ENCODE measurements at regions not wholly inside any gene's neighbourhood (a gene's known extent, or its start where the extent isn't known, plus 50 kb on each side); places are given as distances from the start of the nearest gene placed in this dataset.
"Not testable (repeated sequence)": the region's sequence is repeated elsewhere in the genome, so short reads cannot be mapped to it uniquely, and the experiment has no call there.

DNA sequence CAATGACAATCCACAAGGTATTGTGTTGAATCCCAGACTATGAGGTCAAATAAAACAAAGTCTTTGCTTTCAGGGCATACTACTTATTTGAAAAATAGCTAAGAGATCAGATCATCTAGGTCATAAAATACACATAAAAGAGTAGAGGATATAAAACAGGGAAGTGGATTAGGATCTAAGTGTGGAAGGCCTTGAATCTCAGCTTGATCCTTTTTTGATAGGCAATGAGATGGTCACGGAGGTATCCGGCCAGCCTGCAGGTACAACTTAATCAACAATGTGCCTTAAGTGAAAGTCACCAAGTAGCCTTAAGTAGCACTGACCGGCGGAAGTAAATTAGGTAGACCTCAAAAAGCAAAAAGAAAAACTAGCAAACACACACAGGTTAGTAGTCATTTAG is 901.7 kb downstream of the KCNJ2 start:
- H3K9me3 Mint-ChIP-seq = no peaks in the 10 kb centered on the region
- ChIA-PET CTCF (no interaction called here), POLR2A (no interaction called here)
- H3K36me3 Mint-ChIP-seq (ENCODE audit: low read depth) = no peaks in the 10 kb centered on the region
- no peaks in the 10 kb centered on the region for H3K27me3 Mint-ChIP-seq
- no peak overlapping the region for H3K27ac Mint-ChIP-seq
- H3K4me1 Mint-ChIP-seq = no peaks in the 10 kb centered on the region
- DNase-seq = no peak
- H3K4me3 Mint-ChIP-seq = no peak overlapping the region

DNA sequence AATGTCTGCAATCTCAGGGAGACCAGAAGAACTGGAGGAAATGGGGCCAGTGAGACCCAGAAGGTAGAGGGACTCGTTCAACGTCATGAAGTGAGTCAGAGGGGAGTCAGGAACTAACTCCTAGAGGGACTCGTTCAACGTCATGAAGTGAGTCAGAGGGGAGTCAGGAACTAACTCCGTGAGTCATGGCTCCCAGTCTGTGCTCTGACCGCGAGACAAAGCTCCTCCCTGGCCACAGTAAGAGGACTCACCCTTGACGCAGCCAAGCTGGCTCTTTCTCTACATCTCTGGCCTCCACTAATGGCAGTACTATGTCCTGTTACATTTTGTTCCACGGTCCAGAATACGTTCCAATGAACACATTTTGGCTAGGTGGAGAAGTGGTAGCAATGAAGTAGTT is 902.5 kb downstream of the KCNJ2 start:
- H3K4me3 Mint-ChIP-seq = no peak overlapping the region
- no peaks in the 10 kb centered on the region for H3K36me3 Mint-ChIP-seq (ENCODE audit: low read depth)
- no peak for DNase-seq
- CTCF ChIA-PET = no interaction called here
- no peak overlapping the region for H3K27ac Mint-ChIP-seq
- POLR2A ChIA-PET = no interaction called here
- no peaks in the 10 kb centered on the region for H3K27me3 Mint-ChIP-seq
- peaks cover 4% of the 10 kb centered on the region for H3K9me3 Mint-ChIP-seq
- no peaks in the 10 kb centered on the region for H3K4me1 Mint-ChIP-seq

DNA sequence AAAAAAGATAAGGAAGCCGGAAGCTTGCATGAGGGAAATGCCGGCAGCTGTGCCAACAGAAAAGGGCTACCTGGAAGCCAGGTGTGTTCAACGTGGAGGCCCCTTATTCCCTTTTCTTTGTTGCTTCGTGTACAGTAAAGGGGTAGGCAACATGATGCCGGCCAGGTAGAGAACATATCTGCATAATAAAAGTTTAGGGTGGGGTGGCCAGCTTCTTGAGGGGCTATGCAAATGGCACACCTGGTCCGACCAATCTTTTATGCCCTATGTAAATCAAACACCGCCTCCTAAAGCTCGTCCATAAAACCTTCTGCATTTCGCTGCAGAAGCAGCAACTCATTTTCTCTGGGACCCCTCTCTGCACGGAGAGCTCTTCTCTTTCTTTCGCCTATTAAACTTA is 911.6 kb downstream of the KCNJ2 start:
- POLR2A ChIA-PET = no interaction called here
- peaks cover 12% of the 10 kb centered on the region for H3K9me3 Mint-ChIP-seq
- H3K4me3 Mint-ChIP-seq = no peak overlapping the region
- DNase-seq = no peak
- no peaks in the 10 kb centered on the region for H3K27me3 Mint-ChIP-seq
- H3K4me1 Mint-ChIP-seq = no peaks in the 10 kb centered on the region
- no peaks in the 10 kb centered on the region for H3K36me3 Mint-ChIP-seq (ENCODE audit: low read depth)
- CTCF ChIA-PET = no interaction called here
- no peak overlapping the region for H3K27ac Mint-ChIP-seq

DNA sequence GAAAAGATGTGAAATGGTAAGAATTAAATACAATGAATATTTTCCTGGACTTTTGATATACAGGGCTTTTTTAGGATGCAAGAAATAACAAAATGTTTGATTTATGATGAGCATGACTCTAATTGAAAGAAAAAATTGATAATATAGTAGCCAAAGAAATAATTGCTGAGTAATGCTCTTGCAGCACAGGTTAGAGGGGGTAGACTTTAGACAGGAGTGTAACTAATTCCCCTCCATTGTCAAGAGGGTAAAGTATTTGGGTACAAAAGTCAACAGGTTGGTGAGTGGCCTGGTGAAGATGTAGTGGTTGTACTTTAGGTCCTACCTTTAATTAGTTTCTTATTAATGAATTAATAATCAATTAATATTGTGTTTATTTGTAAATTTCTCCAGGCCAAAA is 912.3 kb downstream of the KCNJ2 start:
- POLR2A ChIA-PET = no interaction called here
- no peaks in the 10 kb centered on the region for H3K4me1 Mint-ChIP-seq

DNA sequence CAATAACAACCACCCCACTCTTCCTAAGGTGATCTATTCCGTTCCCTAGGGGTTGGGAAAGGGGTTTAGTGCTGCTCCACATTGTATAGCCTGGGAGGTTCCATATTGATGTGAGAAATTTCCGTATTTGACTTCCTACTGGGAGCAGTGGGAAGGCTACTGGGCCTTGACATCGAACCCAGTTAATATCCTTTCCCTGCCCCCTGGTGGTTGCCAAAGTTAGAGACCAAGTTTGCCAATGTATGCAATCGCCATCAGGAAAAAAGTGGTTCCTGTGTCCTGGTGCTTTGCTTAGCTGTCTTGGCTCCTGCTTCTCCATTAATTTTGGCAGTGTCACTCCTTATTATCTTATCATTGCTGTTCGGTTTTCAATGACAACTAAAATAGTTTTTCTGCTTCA is 914.9 kb downstream of the KCNJ2 start:
- POLR2A ChIA-PET = no interaction called here
- H3K4me3 Mint-ChIP-seq = no peak overlapping the region
- no peaks in the 10 kb centered on the region for H3K27me3 Mint-ChIP-seq
- no peak for DNase-seq
- no peaks in the 10 kb centered on the region for H3K4me1 Mint-ChIP-seq
- no peak overlapping the region for H3K27ac Mint-ChIP-seq
- H3K36me3 Mint-ChIP-seq (ENCODE audit: low read depth) = no peaks in the 10 kb centered on the region
- peaks cover 8% of the 10 kb centered on the region for H3K9me3 Mint-ChIP-seq
- CTCF ChIA-PET = no interaction called here

More for the DNA sequence above, 912.3 kb downstream of the KCNJ2 start:
- Mint-ChIP-seq H3K36me3 (ENCODE audit: low read depth) (no peaks in the 10 kb centered on the region), H3K27ac (no peak overlapping the region), H3K4me3 (no peak overlapping the region), H3K9me3 (peaks cover 10% of the 10 kb centered on the region), H3K27me3 (no peaks in the 10 kb centered on the region)
- CTCF ChIA-PET = no interaction called here
- no peak for DNase-seq

DNA sequence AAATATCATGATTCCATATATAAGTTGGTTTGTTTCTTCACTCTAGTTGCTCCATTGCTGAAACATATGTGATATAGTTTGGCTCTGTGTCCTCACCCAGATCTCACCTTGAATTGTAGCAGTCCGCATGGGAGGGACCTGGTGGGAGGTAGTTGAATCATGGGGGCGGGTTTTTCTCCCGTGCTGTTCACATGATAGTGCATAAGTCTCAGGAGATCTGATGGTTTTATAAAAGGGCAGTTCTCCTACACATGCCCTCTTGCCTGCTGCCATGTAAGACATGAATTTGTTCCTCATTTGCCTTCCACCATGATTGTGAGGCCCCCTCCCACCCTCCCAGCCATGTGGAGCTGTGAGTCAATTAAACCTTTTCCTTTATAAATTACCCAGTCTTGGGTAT is 915.5 kb downstream of the KCNJ2 start:
- no peak overlapping the region for H3K27ac Mint-ChIP-seq
- no peak for DNase-seq
- no peaks in the 10 kb centered on the region for H3K4me1 Mint-ChIP-seq
- POLR2A ChIA-PET = no interaction called here
- CTCF ChIA-PET = no interaction called here
- H3K27me3 Mint-ChIP-seq = no peaks in the 10 kb centered on the region
- H3K4me3 Mint-ChIP-seq = no peak overlapping the region
- no peaks in the 10 kb centered on the region for H3K36me3 Mint-ChIP-seq (ENCODE audit: low read depth)
- H3K9me3 Mint-ChIP-seq = peaks cover 3% of the 10 kb centered on the region

DNA sequence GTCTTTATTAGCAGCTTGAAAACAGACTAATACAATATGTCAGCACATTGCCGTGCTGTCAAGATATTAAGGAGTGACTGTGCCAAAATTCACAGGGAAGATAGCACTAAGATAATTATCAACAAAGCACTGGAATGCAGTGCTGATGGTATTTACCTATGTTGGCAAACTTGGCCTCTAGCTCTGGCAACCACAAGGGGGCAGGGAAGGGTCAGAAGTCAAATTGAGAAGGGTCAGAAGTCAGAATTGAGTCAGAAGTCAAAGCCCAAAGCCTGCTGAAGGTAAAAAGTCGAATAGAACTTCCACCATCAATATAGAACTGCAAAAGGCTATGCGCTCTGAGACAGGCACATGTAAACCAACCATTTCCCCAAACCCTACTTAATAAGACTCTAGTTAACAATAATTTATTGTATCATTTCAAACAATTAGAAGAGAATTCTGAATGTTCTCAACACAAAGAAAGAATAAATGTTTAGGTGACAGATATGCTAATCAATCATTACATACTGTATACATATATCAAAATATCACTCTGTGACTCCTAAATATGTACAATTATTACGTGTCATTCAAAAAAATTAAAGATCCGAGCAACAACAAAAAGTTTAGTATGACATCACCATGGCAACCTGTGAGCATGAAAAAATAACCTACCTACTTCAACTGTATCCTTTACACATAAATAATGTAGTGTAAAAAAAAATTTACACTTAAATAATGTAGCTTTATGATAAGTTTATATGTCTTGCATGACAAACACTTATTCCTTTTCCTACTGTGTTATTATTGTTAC is 916.1 kb downstream of the KCNJ2 start:
- Mint-ChIP-seq H3K4me1 (no peaks in the 10 kb centered on the region), H3K4me3 (no peak overlapping the region), H3K36me3 (ENCODE audit: low read depth) (no peaks in the 10 kb centered on the region), H3K27ac (no peak overlapping the region), H3K9me3 (no peaks in the 10 kb centered on the region), H3K27me3 (no peaks in the 10 kb centered on the region)
- no peak for DNase-seq
- POLR2A ChIA-PET = no interaction called here
- CTCF ChIA-PET = no interaction called here

DNA sequence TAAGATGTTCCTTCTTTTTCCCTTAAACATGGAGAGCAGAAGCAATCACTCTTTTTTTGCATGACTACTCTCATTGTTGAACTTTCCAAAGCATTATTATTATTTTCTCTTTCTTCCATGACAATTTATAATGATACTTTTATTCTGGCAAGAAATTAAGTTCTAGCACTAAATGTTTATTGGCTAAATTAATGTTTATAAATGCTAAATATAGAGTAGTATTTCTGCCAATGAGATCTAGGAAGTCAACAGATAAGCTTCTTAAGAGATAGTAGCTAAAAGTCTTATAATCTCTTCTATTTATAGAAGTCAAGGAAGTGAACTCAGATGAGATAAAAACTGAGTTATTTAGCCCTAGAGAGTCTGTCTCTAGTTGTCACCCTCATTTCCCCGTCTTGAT is 920.1 kb downstream of the KCNJ2 start:
- Mint-ChIP-seq H3K27me3 (no peaks in the 10 kb centered on the region), H3K4me1 (no peaks in the 10 kb centered on the region), H3K4me3 (no peak overlapping the region), H3K36me3 (ENCODE audit: low read depth) (no peaks in the 10 kb centered on the region), H3K9me3 (peaks cover 3% of the 10 kb centered on the region), H3K27ac (no peak overlapping the region)
- POLR2A ChIA-PET = no interaction called here
- CTCF ChIA-PET = interaction anchor here (0.8 kb wide), 1 partner anchor 15 kb away, joined by 6 read pairs; no protein-coding TSS in a partner anchor
- DNase-seq = no peak

DNA sequence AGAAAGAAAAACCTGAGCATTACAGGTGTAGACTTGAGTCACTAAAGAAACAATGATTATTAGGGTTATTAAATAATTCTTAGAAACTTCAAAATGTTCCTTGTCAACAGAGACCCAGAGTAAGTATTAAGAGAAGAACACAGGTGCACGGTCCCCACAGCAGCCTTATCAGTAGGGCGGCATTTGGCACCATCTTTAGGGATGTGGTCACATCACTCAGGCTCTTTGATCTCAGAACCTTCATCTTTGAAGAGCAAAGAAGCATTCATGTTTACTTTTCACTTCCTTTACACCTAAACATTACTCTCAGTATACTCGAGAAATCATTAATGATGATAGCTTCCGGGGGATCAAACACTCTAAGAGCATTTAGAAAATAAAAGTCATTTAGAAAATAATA is 928.7 kb downstream of the KCNJ2 start:
- no peaks in the 10 kb centered on the region for H3K4me1 Mint-ChIP-seq
- no peaks in the 10 kb centered on the region for H3K36me3 Mint-ChIP-seq (ENCODE audit: low read depth)
- CTCF ChIA-PET = no interaction called here
- DNase-seq = no peak
- no peak overlapping the region for H3K27ac Mint-ChIP-seq
- no peak overlapping the region for H3K4me3 Mint-ChIP-seq
- POLR2A ChIA-PET = no interaction called here
- peaks cover 8% of the 10 kb centered on the region for H3K9me3 Mint-ChIP-seq
- H3K27me3 Mint-ChIP-seq = no peaks in the 10 kb centered on the region

DNA sequence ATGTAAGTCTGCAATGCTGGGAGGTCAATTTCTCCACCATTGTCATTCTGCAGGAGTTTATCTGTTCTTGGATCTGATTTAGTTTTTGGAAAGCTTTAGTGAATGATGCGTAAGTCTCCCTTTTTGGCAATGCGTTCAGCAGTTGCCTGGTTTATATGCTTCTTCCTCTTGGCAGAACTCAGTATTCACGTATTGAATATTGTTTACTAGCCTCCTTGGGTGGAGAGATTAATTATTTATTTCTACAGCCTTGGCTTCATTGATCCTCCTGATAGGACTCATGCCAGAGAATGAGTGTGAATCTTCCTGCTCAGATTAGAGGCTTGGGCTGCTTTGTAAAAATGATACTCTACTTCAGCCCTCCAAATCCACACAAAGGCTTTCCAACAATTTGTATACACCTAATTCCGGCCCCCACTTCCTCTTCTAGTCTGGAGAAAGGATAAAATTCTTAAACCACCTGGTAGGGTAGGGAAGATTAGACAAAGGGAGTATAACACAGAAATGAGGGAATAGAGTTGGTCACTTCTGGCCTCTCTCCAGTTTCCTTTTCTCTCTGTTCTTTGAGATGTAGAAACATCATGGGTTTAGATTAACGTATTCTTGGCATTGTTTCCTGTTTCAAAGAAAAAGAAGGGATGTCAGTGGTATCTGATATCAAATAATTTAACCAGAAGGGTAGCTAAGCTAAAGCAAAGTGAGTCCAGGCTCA is 929.8 kb downstream of the KCNJ2 start:
- Mint-ChIP-seq H3K27me3 (no peaks in the 10 kb centered on the region), H3K4me1 (no peaks in the 10 kb centered on the region), H3K9me3 (peaks cover 8% of the 10 kb centered on the region), H3K36me3 (ENCODE audit: low read depth) (no peaks in the 10 kb centered on the region), H3K4me3 (no peak overlapping the region), H3K27ac (no peak overlapping the region)
- POLR2A ChIA-PET = no interaction called here
- CTCF ChIA-PET = no interaction called here
- no peak for DNase-seq

DNA sequence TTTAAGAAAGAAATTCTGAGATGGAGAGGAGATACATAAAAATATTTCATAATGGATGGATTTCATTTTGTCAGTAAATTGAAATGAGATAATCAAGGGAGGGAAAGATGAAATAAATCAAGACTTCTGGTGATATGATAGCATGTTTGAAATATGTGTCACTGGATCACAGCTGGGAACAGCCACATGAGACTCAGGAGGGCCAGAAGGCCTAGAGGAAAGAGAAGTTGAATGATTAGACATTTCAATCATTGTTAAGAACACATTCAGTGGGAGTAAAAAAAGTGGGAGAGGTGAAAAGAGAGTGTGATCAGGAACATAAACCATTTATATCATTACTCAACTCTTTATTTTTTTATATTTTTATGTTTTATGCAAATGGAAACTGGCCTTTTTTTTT is 933.4 kb downstream of the KCNJ2 start:
- Mint-ChIP-seq H3K9me3 (peaks cover 2% of the 10 kb centered on the region), H3K27ac (no peak overlapping the region), H3K4me1 (no peaks in the 10 kb centered on the region), H3K27me3 (no peaks in the 10 kb centered on the region), H3K36me3 (ENCODE audit: low read depth) (no peaks in the 10 kb centered on the region), H3K4me3 (no peak overlapping the region)
- no peak for DNase-seq
- CTCF ChIA-PET = no interaction called here
- POLR2A ChIA-PET = no interaction called here

DNA sequence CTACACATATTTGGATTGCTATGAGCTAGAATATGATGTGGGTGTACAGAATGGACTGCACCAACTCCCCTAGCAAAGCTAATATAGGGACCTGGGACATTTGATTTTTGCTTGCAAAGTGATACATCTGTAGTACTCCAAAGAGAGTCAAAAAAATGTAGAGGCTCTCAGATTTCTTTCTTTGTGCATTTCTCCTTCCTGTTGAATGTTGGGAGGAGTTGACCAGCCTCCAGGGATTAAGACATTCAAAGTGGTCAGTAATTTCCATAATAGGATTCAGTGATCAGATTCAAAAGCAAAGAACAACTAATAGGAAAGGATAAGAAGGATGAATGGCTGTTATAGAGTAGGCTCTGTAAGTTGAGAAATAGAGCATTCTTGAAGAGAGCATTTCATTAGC is 934.9 kb downstream of the KCNJ2 start:
- CTCF ChIA-PET = no interaction called here

DNA sequence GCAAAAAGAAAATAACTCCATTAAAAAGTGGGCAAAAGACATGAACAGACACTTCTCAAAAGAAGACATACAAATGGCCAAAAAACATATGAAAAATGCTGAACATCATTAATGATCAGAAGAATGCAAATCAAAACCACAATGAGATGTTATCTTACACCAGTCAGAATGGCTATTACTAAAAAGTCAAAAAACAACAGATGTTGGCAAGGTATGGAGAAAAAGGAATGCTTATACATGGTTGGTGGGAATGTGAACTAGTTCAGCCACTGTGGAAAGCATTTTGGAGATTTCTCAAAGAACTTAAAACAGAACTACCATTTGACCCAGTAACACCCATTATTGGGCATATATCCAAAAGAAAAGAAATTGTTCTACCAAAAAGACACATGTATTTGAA is 936.7 kb downstream of the KCNJ2 start:
- POLR2A ChIA-PET; H3K4me1 Mint-ChIP-seq; H3K27me3 Mint-ChIP-seq; DNase-seq; H3K9me3 Mint-ChIP-seq; CTCF ChIA-PET; H3K27ac Mint-ChIP-seq; H3K36me3 Mint-ChIP-seq (ENCODE audit: low read depth); H3K4me3 Mint-ChIP-seq: not testable (repeated sequence)

More for the DNA sequence above, 934.9 kb downstream of the KCNJ2 start:
- Mint-ChIP-seq H3K36me3 (ENCODE audit: low read depth) (no peaks in the 10 kb centered on the region), H3K27me3 (no peaks in the 10 kb centered on the region), H3K4me3 (no peak overlapping the region), H3K9me3 (peaks cover 2% of the 10 kb centered on the region), H3K27ac (no peak overlapping the region), H3K4me1 (no peaks in the 10 kb centered on the region)
- no peak for DNase-seq
- POLR2A ChIA-PET = no interaction called here

DNA sequence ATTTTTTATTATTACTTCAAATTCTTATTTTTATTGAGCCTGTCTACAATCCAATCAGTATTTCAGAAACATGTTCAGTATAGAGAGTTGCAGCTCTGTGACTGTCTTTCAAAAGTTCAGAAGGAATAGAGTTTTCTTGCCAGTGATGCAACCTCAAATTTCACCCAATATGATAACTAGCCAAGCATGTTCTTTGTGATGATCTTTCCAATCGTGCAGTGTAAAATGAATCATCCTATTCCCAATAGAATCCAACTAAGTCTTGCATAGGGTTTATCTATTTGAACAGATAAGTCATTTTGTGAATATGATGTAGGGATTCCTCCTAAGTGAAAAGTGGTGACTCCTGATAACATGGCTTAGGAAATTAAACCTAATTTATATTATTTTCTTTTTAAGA is 937.8 kb downstream of the KCNJ2 start:
- ChIA-PET CTCF (no interaction called here), POLR2A (no interaction called here)
- H3K9me3 Mint-ChIP-seq = no peaks in the 10 kb centered on the region

More for the DNA sequence above, 937.8 kb downstream of the KCNJ2 start:
- Mint-ChIP-seq H3K27ac (no peak overlapping the region), H3K27me3 (no peaks in the 10 kb centered on the region), H3K4me3 (no peak overlapping the region), H3K4me1 (no peaks in the 10 kb centered on the region), H3K36me3 (ENCODE audit: low read depth) (no peaks in the 10 kb centered on the region)
- DNase-seq = no peak
